Heart right ventricle (tissue), 16 donors: ENCODE measurements at regions not wholly inside any gene's neighbourhood (a gene's known extent, or its start where the extent isn't known, plus 50 kb on each side); places are given as distances from the start of the nearest gene placed in this dataset.

Source experiments
- ATAC-seq, 8 donors: fragments of 200-7000 bp; cut with Tn5 transposase; one replicate each; pipeline ENCODE4 v1.9.1; 2020; ENCODE audit warnings: mild to moderate bottlenecking in 8 of 8, moderate library complexity in 8 of 8, moderate number of reproducible peaks in 1 of 8
- DNase-seq, 2 donors: peaks; one replicate each; pipeline ENCODE4 v3.0.0-alpha.2; 2020
- H3K27ac ChIP-seq, 10 donors: fragments of 200-600 bp; sonication (generic) in 2 of 10; one replicate each; pipeline versions ENCODE4 v1.5.0 to v1.8.0; 2020 to 2022; ENCODE audit warnings: mild to moderate bottlenecking in 3 of 10
- H3K27me3 ChIP-seq, 7 donors: fragments of 200-600 bp; one replicate each; pipeline ENCODE4 v1.8.0; 2021 to 2022; ENCODE audit warnings: mild to moderate bottlenecking in 2 of 7
- H3K36me3 ChIP-seq, 9 donors: fragments of 200-600 bp; sonication (generic) in 1 of 9; one replicate each; pipeline versions ENCODE4 v1.5.0 to v1.8.0; 2020 to 2022; ENCODE audit warnings: mild to moderate bottlenecking in 2 of 9
- H3K4me1 ChIP-seq, 9 donors: fragments of 200-600 bp; sonication (generic) in 1 of 9; one replicate each; pipeline versions ENCODE4 v1.5.0 to v1.8.0; 2020 to 2022; ENCODE audit warnings: mild to moderate bottlenecking in 4 of 9
- H3K4me3 ChIP-seq, 10 donors: fragments of 200-600 bp; sonication (generic) in 2 of 10; one replicate each; pipeline versions ENCODE4 v1.5.0 to v1.8.0; 2020 to 2022; ENCODE audit warnings: mild to moderate bottlenecking in 7 of 10, moderate library complexity in 2 of 10
- H3K9me3 ChIP-seq, 11 donors: fragments of 200-600 bp in 10 of 11; sonication (generic) in 2 of 11; one replicate each; pipeline versions ENCODE4 v1.5.0 to v1.8.0; 2013 to 2022; ENCODE audit warnings: mild to moderate bottlenecking in 2 of 11, control low read depth in 1 of 11, moderate library complexity in 1 of 11
- WGBS, 2 donors: extraction: QIAGEN DNeasy Blood & Tissue Kit; methylation state at CpG; one replicate each; pipeline ENCODE4 v1.1.7; 2013; ENCODE audit warnings: inconsistent platforms in 1 of 2; 5-methylcytosine and 5-hydroxymethylcytosine counted together
- intact Hi-C, 10 donors: fragments of 100-400 bp; cut with DNase I; formaldehyde crosslinking; loops; one replicate each; pipeline versions ENCODE4 v1.11.1 to v1.14.2; 2022
- TF ChIP-seq, protein P1 (sequence below), 9 donors: fragments of 200-600 bp; sonication (generic) in 2 of 9; IDR thresholded peaks; one replicate each; pipeline versions ENCODE4 v1.5.0 to v1.8.0; 2021 to 2022; ENCODE audit warnings: antibody characterized with exemption in 9 of 9, mild to moderate bottlenecking in 5 of 9, moderate library complexity in 1 of 9
- donor health status: Arrhythmogenic right ventricular cardiomyopathy.
- donor health status: ischemic (EF 13 %, LVEDD 7.1; RV severe dilation, severe dysfunction).
- donor health status: healthy with polysubstance abuse.
- donor health status: DM: no; HTN: yes; CAD: no.
- donor health status: DM: no; HTN: no; CAD: no.
- donor health status: ischemic (EF 25% LVEDD 6.9; RV normal size, moderate dysfunction).
- donor health status: ischemic (EF 25% LVEDD 5.7; RV mildly dilated, moderate dysfunction).
- donor health status: healthy.
- donor health status: DM: yes; HTN: yes; CAD: no.
- donor health status: Ischemic cardiomyopathy.
- donor health status: ischemic (EF 35%, LVEDD 5.7; RV mildly dilated, moderate dysfunction).
- donor health status: nonischemic (EF 11% LVEDD 7.7; RV severe dilation, severe dysfunction).
- donor health status: DM: yes; HTN: yes; CAD: no.
- donor health status: PGD.
- donor health status: ischemic (EF 29% LVEDD 5.4; RV normal size, mild dysfunction).
- donor health status: nonischemic (EF 23%, LVEDD 6.1; RV moderate dilation, normal function).

DNA sequence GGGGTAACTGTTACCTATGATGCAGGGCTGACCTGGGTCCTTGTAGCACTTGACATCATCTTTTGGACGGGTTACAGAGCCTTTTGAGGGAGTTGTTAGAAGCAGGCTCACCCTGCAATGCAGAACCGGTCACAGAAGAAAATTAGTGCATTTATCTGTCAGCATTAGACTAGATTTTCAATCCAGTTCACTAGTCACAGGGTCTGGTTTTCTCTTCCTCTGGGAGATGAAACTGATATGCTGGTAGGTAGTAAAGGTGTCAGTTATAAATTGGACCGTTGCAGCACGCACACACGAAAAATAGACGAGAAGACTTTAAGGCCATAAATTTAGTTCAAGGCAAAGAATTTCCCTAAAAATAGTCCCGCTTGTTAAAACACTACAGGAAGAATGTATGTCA, 532.3 kb upstream of the ATP11B start:
- no peak overlapping the region for H3K27ac ChIP-seq
- ATAC-seq (no peak), DNase-seq (no peak)
- WGBS, 2 donors, result 71 to 73% methylated on average over 7 of the region's 7 CpGs
- intact Hi-C loops, result no loop called here
- no peaks in the 10 kb centered on the region for H3K36me3 ChIP-seq
- no peaks in the 10 kb centered on the region for H3K4me1 ChIP-seq
- no peaks in the 10 kb centered on the region for H3K9me3 ChIP-seq
- peaks cover 0 to 42% (median 33%) of the 10 kb centered on the region in 7 donors for H3K27me3 ChIP-seq
- TF ChIP-seq, protein P1, sequence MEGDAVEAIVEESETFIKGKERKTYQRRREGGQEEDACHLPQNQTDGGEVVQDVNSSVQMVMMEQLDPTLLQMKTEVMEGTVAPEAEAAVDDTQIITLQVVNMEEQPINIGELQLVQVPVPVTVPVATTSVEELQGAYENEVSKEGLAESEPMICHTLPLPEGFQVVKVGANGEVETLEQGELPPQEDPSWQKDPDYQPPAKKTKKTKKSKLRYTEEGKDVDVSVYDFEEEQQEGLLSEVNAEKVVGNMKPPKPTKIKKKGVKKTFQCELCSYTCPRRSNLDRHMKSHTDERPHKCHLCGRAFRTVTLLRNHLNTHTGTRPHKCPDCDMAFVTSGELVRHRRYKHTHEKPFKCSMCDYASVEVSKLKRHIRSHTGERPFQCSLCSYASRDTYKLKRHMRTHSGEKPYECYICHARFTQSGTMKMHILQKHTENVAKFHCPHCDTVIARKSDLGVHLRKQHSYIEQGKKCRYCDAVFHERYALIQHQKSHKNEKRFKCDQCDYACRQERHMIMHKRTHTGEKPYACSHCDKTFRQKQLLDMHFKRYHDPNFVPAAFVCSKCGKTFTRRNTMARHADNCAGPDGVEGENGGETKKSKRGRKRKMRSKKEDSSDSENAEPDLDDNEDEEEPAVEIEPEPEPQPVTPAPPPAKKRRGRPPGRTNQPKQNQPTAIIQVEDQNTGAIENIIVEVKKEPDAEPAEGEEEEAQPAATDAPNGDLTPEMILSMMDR (IDR thresholded peaks at IDR 0.05), result no peak
- H3K4me3 ChIP-seq, result no peak overlapping the region

DNA sequence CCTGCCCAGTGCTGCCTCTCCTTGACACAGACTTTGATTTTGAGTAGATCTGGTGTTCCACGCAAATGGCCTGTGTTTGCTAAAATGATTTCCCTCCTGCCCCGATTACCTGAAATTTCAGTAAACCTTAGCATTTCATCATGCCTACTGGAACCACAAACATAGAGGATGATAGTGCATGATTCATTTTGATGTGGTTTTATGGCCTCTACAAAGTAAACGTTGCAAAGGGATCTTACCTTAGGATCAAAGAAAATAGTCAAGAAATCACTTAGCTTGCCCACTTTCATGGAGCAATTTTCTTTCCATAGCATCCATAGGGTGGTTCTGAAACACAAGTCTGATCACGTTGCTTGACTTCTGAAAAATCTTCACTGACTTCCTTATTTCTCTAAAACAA, 524.6 kb upstream of the ATP11B start:
- 84 to 91% methylated on average over 4 of the region's 4 CpGs for WGBS, 2 donors
- TF ChIP-seq, protein P1 (IDR thresholded peaks at IDR 0.05), result no peak
- no peak for ATAC-seq
- Histone ChIP-seq H3K27me3 (peaks cover 0 to 10% (median 0%) of the 10 kb centered on the region in 7 donors), H3K36me3 (no peaks in the 10 kb centered on the region), H3K9me3 (no peaks in the 10 kb centered on the region), H3K27ac (no peak overlapping the region), H3K4me3 (no peak overlapping the region), H3K4me1 (no peaks in the 10 kb centered on the region)
- intact Hi-C loops, result no loop called here
- no peak for DNase-seq

DNA sequence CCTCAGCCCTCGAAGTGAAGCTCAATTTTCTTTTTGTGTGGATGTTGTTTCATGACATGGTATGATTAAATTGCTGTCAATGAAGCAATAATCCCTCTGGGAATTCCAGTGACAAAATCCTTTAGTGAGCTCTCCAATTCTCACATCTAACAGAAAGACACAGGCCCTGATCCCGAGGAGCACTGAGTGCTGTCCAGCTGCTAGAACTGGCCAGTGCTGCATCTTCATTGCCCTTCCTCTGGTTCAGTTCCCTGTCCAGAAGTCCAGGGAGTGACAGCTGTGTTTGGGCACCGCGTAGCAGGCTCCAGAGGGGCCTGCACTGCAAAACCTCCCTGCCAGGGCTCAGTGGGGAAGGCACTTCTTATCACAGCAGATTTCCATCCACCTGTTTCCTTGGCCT, 516.8 kb upstream of the ATP11B start:
- intact Hi-C loops, result no loop called here
- no peaks in the 10 kb centered on the region for H3K9me3 ChIP-seq
- H3K4me1 ChIP-seq, result no peaks in the 10 kb centered on the region
- H3K27me3 ChIP-seq, result peaks cover 0 to 6% (median 0%) of the 10 kb centered on the region in 7 donors
- ATAC-seq (no peak), DNase-seq (no peak)
- no peaks in the 10 kb centered on the region for H3K36me3 ChIP-seq
- TF ChIP-seq, protein P1 (IDR thresholded peaks at IDR 0.05), result no peak
- no peak overlapping the region for H3K27ac ChIP-seq
- 34 to 41% methylated on average over 4 of the region's 4 CpGs for WGBS, 2 donors
- H3K4me3 ChIP-seq, result no peak overlapping the region

DNA sequence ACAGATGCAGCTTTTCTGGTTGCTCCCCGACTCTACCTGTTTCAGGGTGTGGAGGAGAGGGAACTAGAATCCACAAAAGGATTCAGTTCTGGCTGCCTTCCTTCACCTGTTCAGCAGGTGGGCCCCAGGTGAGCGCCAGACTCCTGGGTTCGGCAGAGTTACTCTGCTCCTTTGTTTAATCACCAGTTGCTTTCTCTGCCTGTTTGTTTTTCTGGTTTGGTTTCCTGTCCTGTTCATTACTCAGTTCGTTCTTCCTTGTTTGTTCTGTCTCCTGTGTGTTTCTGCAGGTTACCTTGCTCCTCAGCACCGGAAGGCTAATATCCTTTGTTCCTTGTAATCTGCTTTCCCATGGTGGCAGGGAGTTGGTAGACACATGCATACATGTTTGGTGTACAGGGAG, 508.5 kb upstream of the ATP11B start:
- Histone ChIP-seq H3K27me3 (peaks cover 0 to 14% (median 5%) of the 10 kb centered on the region in 7 donors), H3K4me1 (no peaks in the 10 kb centered on the region), H3K4me3 (no peak overlapping the region), H3K36me3 (no peaks in the 10 kb centered on the region), H3K27ac (no peak overlapping the region), H3K9me3 (no peaks in the 10 kb centered on the region)
- DNase-seq (no peak), ATAC-seq (no peak)
- 42 to 48% methylated on average over 5 of the region's 5 CpGs for WGBS, 2 donors
- TF ChIP-seq, protein P1 (IDR thresholded peaks at IDR 0.05), result no peak
- intact Hi-C loops, result no loop called here
